PFSK-1 (cell line): ENCODE measurements at regions not wholly inside any gene's neighbourhood (a gene's known extent, or its start where the extent isn't known, plus 50 kb on each side); places are given as distances from the start of the nearest gene placed in this dataset.

Source experiments
- FOXP2 ChIP-seq: optimal IDR thresholded peaks from 2 replicates; pipeline ENCODE3; 2011; ENCODE audit warnings: borderline replicate concordance, control low read depth, inconsistent platforms; ENCODE audit not compliant: insufficient read depth; ENCODE audit errors: extremely low read length, extremely low read depth
- POLR2AphosphoS5 ChIP-seq: IDR thresholded peaks from 2 replicates; pipeline ENCODE4 v1.6.1; 2012; ENCODE audit warnings: low read depth, mild to moderate bottlenecking, control low read depth, low read length, moderate library complexity
- REST ChIP-seq, 2 experiments: IDR thresholded peaks; 2 replicates each; pipeline versions ENCODE4 v1.6.1 to v1.8.0; 2011 to 2012; ENCODE audit warnings: low read depth in 2 of 2, low read length in 2 of 2, control low read depth in 1 of 2, inconsistent platforms in 1 of 2, mild to moderate bottlenecking in 1 of 2, moderate library complexity in 1 of 2; ENCODE audit not compliant: insufficient read depth in 1 of 2
- SIN3A ChIP-seq: IDR thresholded peaks from 2 replicates; pipeline ENCODE4 v1.6.1; 2012; ENCODE audit warnings: mild to moderate bottlenecking, low read length, moderate library complexity, borderline replicate concordance; ENCODE audit not compliant: insufficient read depth
- TAF1 ChIP-seq: IDR thresholded peaks from 2 replicates; pipeline ENCODE4 v1.6.1; 2012; ENCODE audit warnings: low read length, control low read depth, borderline replicate concordance; ENCODE audit not compliant: insufficient read depth

GRCh38 chr3:152909180-152909883 is 74.4 kb downstream of the P2RY1 start:
- no peak for TF ChIP-seq POLR2AphosphoS5
- TF ChIP-seq REST (IDR thresholded peaks at IDR 0.05; ENCODE audit: insufficient read depth in 1 of 2, low read depth in 2 of 2, low read length in 2 of 2), result no peak
- TF ChIP-seq TAF1, result no peak
- no peak for TF ChIP-seq SIN3A
- no peak for TF ChIP-seq FOXP2

DNA sequence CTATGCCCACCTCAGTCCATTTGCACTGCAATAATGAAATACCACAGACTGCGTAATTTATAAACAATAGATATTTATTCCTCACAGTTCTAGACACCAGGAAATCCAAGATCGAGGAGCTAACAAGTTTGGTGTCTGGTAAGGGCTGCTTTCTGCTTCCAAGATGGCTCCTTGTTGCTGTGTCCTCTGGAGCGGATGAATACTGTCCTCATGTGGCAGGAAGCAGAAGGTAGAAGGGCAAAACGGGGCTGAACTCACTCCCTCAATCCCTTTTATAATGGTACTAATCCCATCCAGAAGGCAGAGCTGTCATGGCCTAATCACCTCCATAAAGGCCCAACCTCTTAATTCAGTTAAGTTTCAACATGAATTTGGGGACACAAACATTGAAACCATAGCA is 75.3 kb downstream of the P2RY1 start:
- TF ChIP-seq SIN3A, result no peak
- no peak for TF ChIP-seq REST (IDR thresholded peaks at IDR 0.05; ENCODE audit: insufficient read depth in 1 of 2, low read depth in 2 of 2, low read length in 2 of 2)
- no peak for TF ChIP-seq POLR2AphosphoS5
- TF ChIP-seq FOXP2, result no peak
- no peak for TF ChIP-seq TAF1

DNA sequence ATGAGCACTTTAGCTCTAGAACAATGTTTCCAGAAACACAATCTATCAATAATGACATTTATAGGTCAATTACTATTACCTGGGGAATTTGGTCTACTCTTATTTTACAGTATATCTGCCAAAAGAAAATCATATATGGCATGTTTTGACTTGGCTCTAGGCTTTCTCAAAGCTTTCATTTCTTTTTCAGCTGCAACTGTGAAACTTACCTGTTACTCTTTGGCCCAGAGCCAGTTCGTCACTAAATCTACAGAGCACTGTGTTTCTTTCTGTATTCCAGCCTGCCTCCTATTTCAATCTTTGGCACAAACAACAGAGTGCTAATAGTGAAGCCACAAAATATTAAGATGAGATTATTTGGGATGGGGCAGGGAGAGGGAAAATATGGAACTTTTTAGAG is 76.0 kb downstream of the P2RY1 start:
- TF ChIP-seq TAF1 (no peak), SIN3A (no peak), REST (IDR thresholded peaks at IDR 0.05; ENCODE audit: insufficient read depth in 1 of 2, low read depth in 2 of 2, low read length in 2 of 2) (no peak), FOXP2 (no peak), POLR2AphosphoS5 (no peak)

DNA sequence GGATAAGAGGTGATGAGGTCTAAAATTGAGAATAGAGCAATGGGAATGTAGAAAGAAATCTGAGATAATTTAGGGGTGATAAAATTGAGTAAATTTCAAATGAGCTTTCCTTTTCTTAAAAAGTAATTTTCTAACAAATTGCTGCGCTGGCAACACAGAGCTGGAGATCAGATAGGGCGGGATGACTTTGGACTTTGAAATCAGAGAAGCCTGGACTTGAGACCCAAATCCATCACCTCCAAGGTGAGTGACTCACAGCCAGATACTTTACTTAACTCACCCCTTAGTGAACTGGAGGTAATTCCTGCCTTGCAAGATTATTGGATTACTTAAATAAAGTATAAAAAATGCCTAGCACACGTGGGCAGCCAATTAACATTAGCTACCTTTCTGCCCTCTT is 80.8 kb downstream of the P2RY1 start:
- TF ChIP-seq REST (IDR thresholded peaks at IDR 0.05; ENCODE audit: insufficient read depth in 1 of 2, low read depth in 2 of 2, low read length in 2 of 2), result no peak
- no peak for TF ChIP-seq TAF1
- TF ChIP-seq SIN3A, result no peak
- no peak for TF ChIP-seq FOXP2
- TF ChIP-seq POLR2AphosphoS5, result no peak

GRCh38 chr3:152916753-152917279 is 81.9 kb downstream of the P2RY1 start:
- TF ChIP-seq POLR2AphosphoS5 (no peak), REST (IDR thresholded peaks at IDR 0.05; ENCODE audit: insufficient read depth in 1 of 2, low read depth in 2 of 2, low read length in 2 of 2) (no peak), TAF1 (no peak), SIN3A (no peak), FOXP2 (no peak)
